ENCODE measurements at regions not wholly inside any gene's neighbourhood (a gene's known extent, or its start where the extent isn't known, plus 50 kb on each side); places are given as distances from the start of the nearest gene placed in this dataset.

DNA sequence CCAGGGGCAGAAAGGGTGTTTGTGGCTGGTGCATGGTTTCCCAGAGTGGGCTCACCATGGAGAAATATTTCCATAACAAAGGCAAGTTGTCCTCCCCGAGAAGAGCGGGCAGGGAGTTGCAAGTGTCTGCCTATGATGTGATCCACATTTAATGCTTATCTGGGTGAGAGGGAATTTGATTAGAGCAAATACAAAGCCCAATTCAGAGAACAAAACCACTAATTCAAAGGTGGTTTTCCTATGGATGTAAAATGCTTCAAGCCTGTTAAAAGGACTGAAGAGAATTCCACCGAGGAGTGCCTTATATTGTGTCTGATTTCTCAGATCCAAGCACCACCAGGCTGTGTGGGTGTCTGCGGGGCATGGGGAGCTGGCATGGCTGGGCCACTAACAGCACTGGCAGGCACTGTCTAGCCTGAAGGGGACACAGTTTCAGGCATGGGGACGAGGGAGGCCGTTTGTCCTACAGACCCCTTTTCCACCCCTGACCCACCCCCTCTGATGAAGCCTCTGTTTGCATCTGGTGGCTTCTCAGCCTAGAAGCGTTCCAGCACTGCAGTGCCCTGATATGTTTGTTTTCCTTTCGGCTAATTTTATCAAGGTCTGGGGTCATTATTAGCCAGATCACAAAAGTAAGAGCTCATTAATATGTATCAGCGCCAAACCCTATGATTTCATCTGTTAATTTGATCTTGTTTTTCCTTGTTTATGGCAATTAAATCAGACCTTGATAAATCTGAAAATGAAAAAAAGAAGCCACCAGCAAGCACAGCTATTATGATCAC, 357.3 kb downstream of the HRH4 start:
- peak overlapping the region in 1 of 2 experiments; percentile 51; a peak in 2 of 5 replicates for H3K4me3 Mint-ChIP-seq
- peaks cover 11% of the 10 kb centered on the region for H3K4me1 ChIP-seq (ENCODE audit: insufficient read depth, low read length)

More for the DNA sequence above, 357.3 kb downstream of the HRH4 start:
- no peak overlapping the region for H2BK15ac ChIP-seq (ENCODE audit: low read depth, low read length)
- H3K23ac ChIP-seq (ENCODE audit: insufficient read length, low read depth, low read length), result no peak overlapping the region
- peak; percentile 46 for DNase-seq
- H3K79me2 ChIP-seq (ENCODE audit: insufficient read depth, low read length), result no peaks in the 10 kb centered on the region
- H3K4ac ChIP-seq (ENCODE audit: low read depth, low read length), result no peak overlapping the region
- H3K27ac ChIP-seq (ENCODE audit: insufficient read length, low read depth, low read length), result no peak overlapping the region
- no CpG with 5 or more reads among the region's 9 CpGs for WGBS (ENCODE audit: extremely low coverage, insufficient read length, low lambda C conversion rate)
- no peak overlapping the region for H3K4me2 ChIP-seq (ENCODE audit: insufficient read depth, insufficient read length, low read length)
- H3K9ac ChIP-seq (ENCODE audit: extremely low read depth, insufficient read length, low read length), result no peak overlapping the region
- Mint-ChIP-seq H3K9me3 (peaks cover 0 to 7% of the 10 kb centered on the region in 2 experiments; a peak in 2 of 5 replicates), H3K27ac (0 out of 7 replicates have a peak overlapping the region, but pooled peaks of 2 of the 3 experiments have one; percentile 33 to 38), H3K4me1 (peaks cover 41 to 49% of the 10 kb centered on the region in 2 experiments), H3K27me3 (ENCODE audit: low read depth) (peaks cover 1% of the 10 kb centered on the region; the same call in 1 of the 2 replicates), H3K36me3 (ENCODE audit: insufficient read depth in 1 of 3, low read depth in 3 of 3) (peaks cover 0 to 9% (median 0%) of the 10 kb centered on the region in 3 experiments; a peak in 2 of 7 replicates)
- TF ChIP-seq, protein P1, sequence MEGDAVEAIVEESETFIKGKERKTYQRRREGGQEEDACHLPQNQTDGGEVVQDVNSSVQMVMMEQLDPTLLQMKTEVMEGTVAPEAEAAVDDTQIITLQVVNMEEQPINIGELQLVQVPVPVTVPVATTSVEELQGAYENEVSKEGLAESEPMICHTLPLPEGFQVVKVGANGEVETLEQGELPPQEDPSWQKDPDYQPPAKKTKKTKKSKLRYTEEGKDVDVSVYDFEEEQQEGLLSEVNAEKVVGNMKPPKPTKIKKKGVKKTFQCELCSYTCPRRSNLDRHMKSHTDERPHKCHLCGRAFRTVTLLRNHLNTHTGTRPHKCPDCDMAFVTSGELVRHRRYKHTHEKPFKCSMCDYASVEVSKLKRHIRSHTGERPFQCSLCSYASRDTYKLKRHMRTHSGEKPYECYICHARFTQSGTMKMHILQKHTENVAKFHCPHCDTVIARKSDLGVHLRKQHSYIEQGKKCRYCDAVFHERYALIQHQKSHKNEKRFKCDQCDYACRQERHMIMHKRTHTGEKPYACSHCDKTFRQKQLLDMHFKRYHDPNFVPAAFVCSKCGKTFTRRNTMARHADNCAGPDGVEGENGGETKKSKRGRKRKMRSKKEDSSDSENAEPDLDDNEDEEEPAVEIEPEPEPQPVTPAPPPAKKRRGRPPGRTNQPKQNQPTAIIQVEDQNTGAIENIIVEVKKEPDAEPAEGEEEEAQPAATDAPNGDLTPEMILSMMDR (conservative IDR thresholded peaks at IDR 0.05), result no peak
- no peak overlapping the region for H3K56ac ChIP-seq (ENCODE audit: insufficient read length, low read depth, low read length)
- no peaks in the 10 kb centered on the region for H3K27me3 ChIP-seq (ENCODE audit: insufficient read depth, low read length)
- H4K8ac ChIP-seq (replicated peaks; ENCODE audit: insufficient read length, low read depth, low read length), result no peak overlapping the region
- no peak overlapping the region; the same call in 1 of the 2 replicates for H3K14ac ChIP-seq (ENCODE audit: insufficient read depth, low read length)
- H3K79me1 ChIP-seq (ENCODE audit: insufficient read depth, low read depth, low read length, poor library complexity, severe bottlenecking), result no peaks in the 10 kb centered on the region
- no peak overlapping the region for H2BK5ac ChIP-seq (ENCODE audit: insufficient read length, low read length)
- H2BK20ac ChIP-seq (ENCODE audit: low read depth, low read length, poor library complexity, severe bottlenecking), result no peak overlapping the region
- H4K5ac ChIP-seq (ENCODE audit: insufficient read length, low read depth, low read length), result no peak overlapping the region
- H3K23me2 ChIP-seq (ENCODE audit: insufficient read length, low read depth, low read length, poor library complexity, severe bottlenecking), result no peaks in the 10 kb centered on the region
- no peak overlapping the region for H2AFZ ChIP-seq (ENCODE audit: low read length)
- no peak overlapping the region for H3T11ph ChIP-seq (ENCODE audit: low read length)
- no peaks in the 10 kb centered on the region for H4K20me1 ChIP-seq (ENCODE audit: control insufficient read depth, insufficient read depth, insufficient read length)
- H2BK120ac ChIP-seq (ENCODE audit: low read depth, low read length, poor library complexity, severe bottlenecking), result no peak overlapping the region
- no peak overlapping the region for H3K18ac ChIP-seq (ENCODE audit: insufficient read length, low read depth, low read length)
- H2AK5ac ChIP-seq (ENCODE audit: insufficient read length, low read length), result no peak overlapping the region
- no peak overlapping the region for H4K91ac ChIP-seq (ENCODE audit: insufficient read length, low read depth, low read length)
- H3K9me3 ChIP-seq (ENCODE audit: control insufficient read depth, low read depth, low read length), result no peaks in the 10 kb centered on the region
- no peak overlapping the region for H2BK12ac ChIP-seq (ENCODE audit: insufficient read length, low read depth, low read length)
